ENCODE measurements at regions not wholly inside any gene's neighbourhood (a gene's known extent, or its start where the extent isn't known, plus 50 kb on each side); places are given as distances from the start of the nearest gene placed in this dataset.

GRCh38 chr6:150749091-150749670 lies 116.3 kb upstream of the MTHFD1L start:
- CTCF ChIA-PET (ENCODE audit: partially characterized antibody): interaction anchor here (1.0 kb wide), 2 partner anchors 30 to 331 kb away, joined by 3 to 4 read pairs; no protein-coding TSS in a partner anchor
- FAIRE-seq: no peak
- WGBS, 2 experiments (ENCODE audit: extremely low coverage in 1 of 2, insufficient coverage in 1 of 2, insufficient read length in 1 of 2, insufficient replicate concordance in 2 of 2, low coverage in 1 of 2, low lambda C conversion rate in 2 of 2, missing lambda C conversion rate in 1 of 2): 88% methylated on average over 8 of the region's 8 CpGs; no CpG with 5 or more reads in 1 of the 2 experiments
- TF ChIP-seq ASH2L (IDR thresholded peaks at IDR 0.05; ENCODE audit: low read length) (no peak), CBX8 (IDR thresholded peaks at IDR 0.05; ENCODE audit: borderline replicate concordance, low read depth, low read length) (no peak), BACH1 (IDR thresholded peaks at IDR 0.05; ENCODE audit: low read length) (no peak), POLR2AphosphoS5 (IDR thresholded peaks at IDR 0.05; ENCODE audit: low read depth, low read length) (no peak), SRF (IDR thresholded peaks at IDR 0.05; ENCODE audit: low read depth, low read length) (no peak), JUN (IDR thresholded peaks at IDR 0.05; ENCODE audit: low read depth, low read length) (no peak), HDAC2 (IDR thresholded peaks at IDR 0.05; ENCODE audit: borderline replicate concordance in 1 of 2, low read depth in 2 of 2, low read length in 2 of 2) (no peak), RXRA (IDR thresholded peaks at IDR 0.05; ENCODE audit: insufficient read depth, low read depth, low read length) (no peak), JUND (IDR thresholded peaks at IDR 0.05; ENCODE audit: low read length) (no peak), SIRT6 (IDR thresholded peaks at IDR 0.05; ENCODE audit: low read length) (no peak)

More at GRCh38 chr6:150749091-150749670, 116.3 kb upstream of the MTHFD1L start:
- Histone ChIP-seq H4K5ac (ENCODE audit: insufficient read length, low read depth, low read length) (no peak overlapping the region), H3K4ac (replicated peaks; ENCODE audit: insufficient read length, low read depth, low read length) (no peak overlapping the region), H3K23ac (ENCODE audit: insufficient read length) (no peak overlapping the region), H2BK20ac (ENCODE audit: low read length) (no peak overlapping the region), H2AK5ac (ENCODE audit: low read depth, low read length) (no peak overlapping the region), H3K4me2 (ENCODE audit: insufficient read depth in 1 of 2, low read depth in 2 of 2, low read length in 2 of 2) (no peak overlapping the region), H3K23me2 (ENCODE audit: low read depth, low read length) (no peaks in the 10 kb centered on the region), H3K56ac (replicated peaks; ENCODE audit: insufficient read length, low read depth, low read length) (no peak overlapping the region), H4K20me1 (replicated peaks in 1 of 2; ENCODE audit: control insufficient read depth in 1 of 2, insufficient read depth in 2 of 2, low read length in 2 of 2) (no peaks in the 10 kb centered on the region), H2BK120ac (replicated peaks; ENCODE audit: low read depth, low read length) (no peak overlapping the region), H3K4me3 (ENCODE audit: extremely low read depth in 1 of 4, insufficient read depth in 2 of 4, low read depth in 3 of 4, low read length in 4 of 4) (no peak overlapping the region), H3K14ac (ENCODE audit: insufficient read length) (no peak overlapping the region), H3K9me3 (ENCODE audit: insufficient read depth in 2 of 2, low read depth in 1 of 2, low read length in 1 of 2) (no peaks in the 10 kb centered on the region), H4K8ac (ENCODE audit: extremely low read depth, insufficient read depth, low read length) (no peak overlapping the region), H3K79me2 (ENCODE audit: control insufficient read depth in 1 of 2, insufficient read depth in 2 of 2, low read length in 2 of 2) (no peaks in the 10 kb centered on the region), H2BK15ac (ENCODE audit: low read length) (no peak overlapping the region), H4K91ac (replicated peaks; ENCODE audit: insufficient read length, low read length) (no peak overlapping the region), H3K36me3 (ENCODE audit: control insufficient read depth in 2 of 4, insufficient read depth in 4 of 4, low read length in 3 of 4) (no peaks in the 10 kb centered on the region), H3K18ac (ENCODE audit: extremely low read depth, low read length) (no peak overlapping the region), H3K27me3 (replicated peaks in 1 of 4; ENCODE audit: control insufficient read depth in 3 of 4, extremely low read depth in 1 of 4, insufficient read depth in 3 of 4, low read length in 3 of 4) (0 out of 7 replicates have a peak, but pooled peaks cover 0 to 2% (median 0%) of the 10 kb centered on the region in 4 experiments), H2BK12ac (ENCODE audit: low read depth, low read length) (no peak overlapping the region), H2BK5ac (ENCODE audit: low read depth, low read length) (no peak overlapping the region), H3K9ac (replicated peaks in 1 of 4; ENCODE audit: extremely low read depth in 1 of 4, low read depth in 3 of 4, low read length in 3 of 4) (no peak overlapping the region), H3K4me1 (replicated peaks in 1 of 4; ENCODE audit: control insufficient read depth in 3 of 4, insufficient read depth in 4 of 4, low read length in 3 of 4) (peaks cover 0 to 11% (median 4%) of the 10 kb centered on the region in 4 experiments; a peak in 4 of 7 replicates), H2AFZ (ENCODE audit: low read length) (no peak overlapping the region), H3K27ac (ENCODE audit: low read depth, low read length) (no peak overlapping the region), H3K79me1 (ENCODE audit: low read depth, low read length) (no peaks in the 10 kb centered on the region)
- POLR2A ChIA-PET (ENCODE audit: partially characterized antibody): no interaction called here
- DNase-seq (ENCODE audit: low read depth in 1 of 2, low spot score in 2 of 2): no peak

All from H1 (cell line).